ENCODE measurements at regions not wholly inside any gene's neighbourhood (a gene's known extent, or its start where the extent isn't known, plus 50 kb on each side); places are given as distances from the start of the nearest gene placed in this dataset.

- no peak for ATAC-seq (ENCODE audit: low read depth)
- H3K36me3 ChIP-seq (ENCODE audit: low read depth): no peaks in the 10 kb centered on the region
- no peaks in the 10 kb centered on the region for H3K4me1 ChIP-seq (ENCODE audit: insufficient read depth, poor library complexity, severe bottlenecking)
Observed at GRCh38 chr6:141443668-141444289, 688.9 kb upstream of the GJE1 start.

GRCh38 chr6:141443032-141443431, 689.7 kb upstream of the GJE1 start:
- no peaks in the 10 kb centered on the region for H3K36me3 ChIP-seq (ENCODE audit: low read depth)
- H3K9me3 ChIP-seq (ENCODE audit: severe bottlenecking): no peaks in the 10 kb centered on the region
- H3K27me3 ChIP-seq (ENCODE audit: insufficient read depth, poor library complexity, severe bottlenecking): no peaks in the 10 kb centered on the region
- H3K4me3 ChIP-seq (ENCODE audit: severe bottlenecking): no peak overlapping the region
- no peak for TF ChIP-seq CTCF (IDR thresholded peaks at IDR 0.05; ENCODE audit: poor library complexity, severe bottlenecking)
- ATAC-seq (ENCODE audit: low read depth) (no peak), DNase-seq (ENCODE audit: low spot score) (no peak)
- H3K27ac ChIP-seq (ENCODE audit: poor library complexity, severe bottlenecking): no peak overlapping the region
- H3K4me1 ChIP-seq (ENCODE audit: insufficient read depth, poor library complexity, severe bottlenecking): no peaks in the 10 kb centered on the region

More at GRCh38 chr6:141443668-141444289, 688.9 kb upstream of the GJE1 start:
- Histone ChIP-seq H3K9me3 (ENCODE audit: severe bottlenecking) (no peaks in the 10 kb centered on the region), H3K27me3 (ENCODE audit: insufficient read depth, poor library complexity, severe bottlenecking) (no peaks in the 10 kb centered on the region), H3K4me3 (ENCODE audit: severe bottlenecking) (no peak overlapping the region), H3K27ac (ENCODE audit: poor library complexity, severe bottlenecking) (no peak overlapping the region)
- no peak for DNase-seq (ENCODE audit: low spot score)
- TF ChIP-seq CTCF (IDR thresholded peaks at IDR 0.05; ENCODE audit: poor library complexity, severe bottlenecking): no peak

GRCh38 chr6:141439513-141439912, 693.2 kb upstream of the GJE1 start:
- no peaks in the 10 kb centered on the region for H3K9me3 ChIP-seq (ENCODE audit: severe bottlenecking)
- no peaks in the 10 kb centered on the region for H3K27me3 ChIP-seq (ENCODE audit: insufficient read depth, poor library complexity, severe bottlenecking)
- H3K4me3 ChIP-seq (ENCODE audit: severe bottlenecking): no peak overlapping the region
- no peak overlapping the region for H3K27ac ChIP-seq (ENCODE audit: poor library complexity, severe bottlenecking)
- H3K4me1 ChIP-seq (ENCODE audit: insufficient read depth, poor library complexity, severe bottlenecking): no peaks in the 10 kb centered on the region
- no peak for TF ChIP-seq CTCF (IDR thresholded peaks at IDR 0.05; ENCODE audit: poor library complexity, severe bottlenecking)
- no peaks in the 10 kb centered on the region for H3K36me3 ChIP-seq (ENCODE audit: low read depth)
- ATAC-seq (ENCODE audit: low read depth) (no peak), DNase-seq (ENCODE audit: low spot score) (no peak)

- no peaks in the 10 kb centered on the region for H3K36me3 ChIP-seq (ENCODE audit: low read depth)
- H3K4me1 ChIP-seq (ENCODE audit: insufficient read depth, poor library complexity, severe bottlenecking): no peaks in the 10 kb centered on the region
- DNase-seq (ENCODE audit: low spot score) (no peak), ATAC-seq (ENCODE audit: low read depth) (no peak)
- no peaks in the 10 kb centered on the region for H3K9me3 ChIP-seq (ENCODE audit: severe bottlenecking)
- no peak for TF ChIP-seq CTCF (IDR thresholded peaks at IDR 0.05; ENCODE audit: poor library complexity, severe bottlenecking)
- H3K4me3 ChIP-seq (ENCODE audit: severe bottlenecking): no peak overlapping the region
- H3K27me3 ChIP-seq (ENCODE audit: insufficient read depth, poor library complexity, severe bottlenecking): no peaks in the 10 kb centered on the region
- H3K27ac ChIP-seq (ENCODE audit: poor library complexity, severe bottlenecking): no peak overlapping the region
Observed at GRCh38 chr6:141437685-141438084, 695.0 kb upstream of the GJE1 start.

GRCh38 chr6:141437011-141437410, 695.7 kb upstream of the GJE1 start:
- ATAC-seq (ENCODE audit: low read depth): no peak
- H3K4me1 ChIP-seq (ENCODE audit: insufficient read depth, poor library complexity, severe bottlenecking): no peaks in the 10 kb centered on the region

More at GRCh38 chr6:141437011-141437410, 695.7 kb upstream of the GJE1 start:
- no peak overlapping the region for H3K4me3 ChIP-seq (ENCODE audit: severe bottlenecking)
- no peak overlapping the region for H3K27ac ChIP-seq (ENCODE audit: poor library complexity, severe bottlenecking)
- no peak for TF ChIP-seq CTCF (IDR thresholded peaks at IDR 0.05; ENCODE audit: poor library complexity, severe bottlenecking)
- H3K9me3 ChIP-seq (ENCODE audit: severe bottlenecking): no peaks in the 10 kb centered on the region
- DNase-seq (ENCODE audit: low spot score): no peak
- H3K36me3 ChIP-seq (ENCODE audit: low read depth): no peaks in the 10 kb centered on the region
- H3K27me3 ChIP-seq (ENCODE audit: insufficient read depth, poor library complexity, severe bottlenecking): no peaks in the 10 kb centered on the region

Data from RWPE2 (cell line).